Duodenal mucosa (tissue), 2 donors: ENCODE measurements at regions not wholly inside any gene's neighbourhood (a gene's known extent, or its start where the extent isn't known, plus 50 kb on each side); places are given as distances from the start of the nearest gene placed in this dataset.

Source experiments
- H3K27ac ChIP-seq: one replicate; pipeline ENCODE4 v1.7.0; 2013; ENCODE audit warnings: low read depth, low read length
- H3K27me3 ChIP-seq, 2 donors: one replicate each; pipeline ENCODE4 v1.7.0; 2013; ENCODE audit warnings: low read length in 2 of 2, control low read depth in 1 of 2; ENCODE audit not compliant: insufficient read depth in 2 of 2, control insufficient read depth in 1 of 2
- H3K36me3 ChIP-seq, 2 donors: one replicate each; pipeline ENCODE4 v1.7.0; 2013; ENCODE audit warnings: low read length in 2 of 2, control low read depth in 1 of 2; ENCODE audit not compliant: insufficient read depth in 2 of 2, control insufficient read depth in 1 of 2
- H3K4me1 ChIP-seq, 2 donors: one replicate each; pipeline ENCODE4 v1.7.0; 2013; ENCODE audit warnings: low read length in 2 of 2, control low read depth in 1 of 2; ENCODE audit not compliant: insufficient read depth in 2 of 2, control insufficient read depth in 1 of 2
- H3K4me3 ChIP-seq, 2 donors: one replicate each; pipeline ENCODE4 v1.7.0; 2013; ENCODE audit warnings: low read length in 2 of 2, low read depth in 1 of 2
- H3K9ac ChIP-seq, 2 donors: one replicate each; pipeline ENCODE4 v1.7.0; 2013; ENCODE audit warnings: low read length in 2 of 2, low read depth in 1 of 2
- H3K9me3 ChIP-seq, 2 donors: one replicate each; pipeline ENCODE4 v1.7.0; 2013; ENCODE audit warnings: low read length in 2 of 2, control low read depth in 1 of 2; ENCODE audit not compliant: control insufficient read depth in 1 of 2

- H3K9me3 ChIP-seq: no peaks in the 10 kb centered on the region
These were observed 71.2 kb downstream of the ADM start for GRCh38 chr11:10376061-10376460.

GRCh38 chr11:10377183-10377582, 72.3 kb downstream of the ADM start:
- Histone ChIP-seq H3K4me1 (no peaks in the 10 kb centered on the region), H3K9me3 (no peaks in the 10 kb centered on the region), H3K27me3 (no peaks in the 10 kb centered on the region), H3K27ac (no peak overlapping the region), H3K4me3 (no peak overlapping the region), H3K36me3 (no peaks in the 10 kb centered on the region), H3K9ac (no peak overlapping the region)

More at GRCh38 chr11:10376061-10376460, 71.2 kb downstream of the ADM start:
- Histone ChIP-seq H3K4me1 (no peaks in the 10 kb centered on the region), H3K9ac (no peak overlapping the region), H3K36me3 (no peaks in the 10 kb centered on the region), H3K27ac (no peak overlapping the region), H3K27me3 (no peaks in the 10 kb centered on the region), H3K4me3 (no peak overlapping the region)

GRCh38 chr11:10378362-10378761, 73.5 kb downstream of the ADM start:
- H3K36me3 ChIP-seq: no peaks in the 10 kb centered on the region
- no peak overlapping the region for H3K27ac ChIP-seq
- no peaks in the 10 kb centered on the region for H3K27me3 ChIP-seq
- H3K9ac ChIP-seq: no peak overlapping the region
- H3K4me1 ChIP-seq: no peaks in the 10 kb centered on the region
- no peak overlapping the region for H3K4me3 ChIP-seq
- no peaks in the 10 kb centered on the region for H3K9me3 ChIP-seq

- no peaks in the 10 kb centered on the region for H3K4me1 ChIP-seq
These were observed 74.1 kb downstream of the ADM start for GRCh38 chr11:10379022-10379421.

GRCh38 chr11:10379426-10379825, 74.6 kb downstream of the ADM start:
- Histone ChIP-seq H3K9ac (no peak overlapping the region), H3K36me3 (no peaks in the 10 kb centered on the region), H3K27ac (no peak overlapping the region), H3K27me3 (no peaks in the 10 kb centered on the region), H3K4me1 (no peaks in the 10 kb centered on the region), H3K4me3 (no peak overlapping the region), H3K9me3 (no peaks in the 10 kb centered on the region)

More at GRCh38 chr11:10379022-10379421, 74.1 kb downstream of the ADM start:
- Histone ChIP-seq H3K27me3 (no peaks in the 10 kb centered on the region), H3K9me3 (no peaks in the 10 kb centered on the region), H3K4me3 (no peak overlapping the region), H3K9ac (no peak overlapping the region), H3K36me3 (no peaks in the 10 kb centered on the region), H3K27ac (no peak overlapping the region)

GRCh38 chr11:10379871-10380568, 75.0 kb upstream of the AMPD3 start:
- no peaks in the 10 kb centered on the region for H3K4me1 ChIP-seq
- H3K27me3 ChIP-seq: no peaks in the 10 kb centered on the region
- H3K9ac ChIP-seq: no peak overlapping the region
- H3K36me3 ChIP-seq: no peaks in the 10 kb centered on the region
- no peaks in the 10 kb centered on the region for H3K9me3 ChIP-seq
- no peak overlapping the region for H3K4me3 ChIP-seq
- H3K27ac ChIP-seq: no peak overlapping the region

- no peak overlapping the region for H3K4me3 ChIP-seq
- H3K27me3 ChIP-seq: no peaks in the 10 kb centered on the region
- H3K27ac ChIP-seq: no peak overlapping the region
- no peaks in the 10 kb centered on the region for H3K9me3 ChIP-seq
- no peaks in the 10 kb centered on the region for H3K4me1 ChIP-seq
- no peak overlapping the region for H3K9ac ChIP-seq
- no peaks in the 10 kb centered on the region for H3K36me3 ChIP-seq
These were observed 74.1 kb upstream of the AMPD3 start for GRCh38 chr11:10380921-10381320.

- H3K27ac ChIP-seq: no peak overlapping the region
- no peaks in the 10 kb centered on the region for H3K36me3 ChIP-seq
- H3K4me3 ChIP-seq: no peak overlapping the region
- no peaks in the 10 kb centered on the region for H3K4me1 ChIP-seq
- no peaks in the 10 kb centered on the region for H3K27me3 ChIP-seq
- H3K9ac ChIP-seq: no peak overlapping the region
- H3K9me3 ChIP-seq: no peaks in the 10 kb centered on the region
These were observed 73.3 kb upstream of the AMPD3 start for GRCh38 chr11:10381736-10382135.

- Histone ChIP-seq H3K9ac (no peak overlapping the region), H3K4me3 (no peak overlapping the region), H3K4me1 (no peaks in the 10 kb centered on the region), H3K27me3 (peaks cover 0 to 2% of the 10 kb centered on the region in 2 donors), H3K27ac (no peak overlapping the region), H3K36me3 (no peaks in the 10 kb centered on the region), H3K9me3 (no peaks in the 10 kb centered on the region)
These were observed 72.5 kb upstream of the AMPD3 start for GRCh38 chr11:10382518-10382917.

GRCh38 chr11:10385696-10386095, 69.4 kb upstream of the AMPD3 start:
- no peak overlapping the region for H3K9ac ChIP-seq
- no peak overlapping the region for H3K4me3 ChIP-seq
- no peaks in the 10 kb centered on the region for H3K4me1 ChIP-seq
- no peak overlapping the region for H3K27ac ChIP-seq
- no peaks in the 10 kb centered on the region for H3K9me3 ChIP-seq
- H3K27me3 ChIP-seq: peaks cover 0 to 2% of the 10 kb centered on the region in 2 donors
- H3K36me3 ChIP-seq: no peaks in the 10 kb centered on the region
